ACHN (cell line): ENCODE measurements at regions not wholly inside any gene's neighbourhood (a gene's known extent, or its start where the extent isn't known, plus 50 kb on each side); places are given as distances from the start of the nearest gene placed in this dataset.

Experiments used
- DNase-seq: peaks from one replicate; pipeline ENCODE4 v3.0.0-alpha.2; 2015
- in situ Hi-C: cut with HindIII; loops from 2 replicates; pipeline ENCODE4 v1.10.0; 2017; ENCODE audit warnings: low sequenced_read_pairs, low pct_ligation_motif_present, low pct_unique_long_range_greater_than_20kb

- in situ Hi-C loops, result no loop called here
- DNase-seq, result no peak
These were observed 525.0 kb downstream of the SLC4A3 start for GRCh38 chr2:220152281-220152935.

GRCh38 chr2:220153118-220153517 is 525.7 kb downstream of the SLC4A3 start:
- no peak for DNase-seq
- in situ Hi-C loops, result no loop called here

GRCh38 chr2:220154304-220154703 is 526.9 kb downstream of the SLC4A3 start:
- no peak for DNase-seq
- in situ Hi-C loops, result no loop called here

DNA sequence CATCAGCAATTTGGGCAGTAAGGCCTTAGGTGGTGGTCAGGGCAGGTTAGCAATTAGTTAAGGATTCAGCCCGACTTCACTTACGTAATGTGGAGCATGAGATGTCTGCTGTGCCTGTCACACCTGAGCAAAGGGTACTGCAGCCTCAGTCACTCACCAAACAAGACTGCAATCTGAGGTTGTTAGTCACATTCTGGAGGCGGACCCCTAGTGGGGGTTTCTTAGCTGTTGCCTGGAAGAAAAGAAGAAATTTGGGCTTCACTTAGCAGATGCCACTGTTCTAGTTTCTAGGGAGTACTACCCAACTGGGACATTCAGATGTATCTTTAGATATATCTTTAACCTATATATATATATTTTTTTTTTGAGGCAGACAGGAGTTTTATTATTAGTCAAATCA is 529.9 kb downstream of the SLC4A3 start:
- no peak for DNase-seq
- in situ Hi-C loops, result no loop called here

GRCh38 chr2:220159738-220160137 is 532.3 kb downstream of the SLC4A3 start:
- DNase-seq, result no peak
- in situ Hi-C loops, result no loop called here

- DNase-seq, result no peak
- in situ Hi-C loops, result no loop called here
These were observed 534.9 kb downstream of the SLC4A3 start for GRCh38 chr2:220162320-220162719.

GRCh38 chr2:220163486-220163885 is 536.1 kb downstream of the SLC4A3 start:
- in situ Hi-C loops, result no loop called here
- DNase-seq, result no peak

GRCh38 chr2:220165401-220165800 is 538.0 kb downstream of the SLC4A3 start:
- no peak for DNase-seq
- in situ Hi-C loops, result no loop called here

- DNase-seq, result no peak
- in situ Hi-C loops, result no loop called here
These were observed 539.2 kb downstream of the SLC4A3 start for GRCh38 chr2:220166616-220167015.

DNA sequence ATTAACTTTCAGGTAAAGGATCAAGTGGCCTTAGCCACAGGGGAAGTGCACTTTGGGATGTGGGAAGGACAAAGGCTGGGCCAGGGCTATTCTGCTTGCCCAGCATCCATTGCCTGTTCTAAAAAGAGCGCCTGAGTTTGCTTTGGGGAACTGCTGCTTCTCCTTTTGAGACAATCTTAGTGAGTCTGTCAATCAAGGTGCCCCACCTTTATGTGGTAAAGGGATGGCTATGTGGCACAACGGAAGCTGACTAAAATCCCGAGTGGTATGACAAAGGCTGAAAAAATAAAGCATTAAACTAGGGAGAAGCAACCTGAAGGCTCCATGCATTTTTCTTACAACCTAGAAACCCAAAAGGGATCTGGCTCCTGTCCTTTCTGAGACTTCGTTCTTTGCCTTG is 540.5 kb downstream of the SLC4A3 start:
- DNase-seq, result no peak
- in situ Hi-C loops, result no loop called here

DNA sequence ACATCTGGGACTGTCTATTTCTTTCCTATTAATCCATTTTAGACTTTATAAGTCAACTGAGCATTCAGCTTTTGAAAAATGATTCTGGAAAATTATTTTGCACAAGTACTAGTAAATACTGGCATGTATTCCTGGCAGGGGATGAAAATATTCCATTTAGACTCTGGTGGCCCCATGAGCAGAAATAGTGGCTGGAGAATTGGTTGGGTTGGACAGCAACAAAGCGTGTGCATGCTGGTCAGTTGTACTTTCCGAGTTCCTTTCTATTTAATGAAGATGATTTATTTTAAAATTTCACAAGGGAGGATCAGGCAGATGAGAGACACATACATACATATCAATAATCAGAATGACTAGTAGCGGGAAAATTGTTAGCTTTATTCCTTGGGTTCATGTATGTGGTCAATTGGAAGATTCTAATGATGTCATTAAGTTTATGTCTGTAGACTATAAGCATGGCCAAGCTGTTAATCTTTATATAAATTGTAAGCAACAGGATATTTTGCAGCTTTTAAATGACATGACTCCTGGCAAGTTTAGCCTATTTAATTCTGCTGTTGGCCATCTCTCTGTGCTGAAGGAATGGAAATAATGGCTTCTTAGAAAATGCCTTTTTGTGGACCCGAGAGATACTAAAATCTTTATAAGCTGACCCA is 541.6 kb downstream of the SLC4A3 start:
- in situ Hi-C loops, result no loop called here
- DNase-seq, result no peak

DNA sequence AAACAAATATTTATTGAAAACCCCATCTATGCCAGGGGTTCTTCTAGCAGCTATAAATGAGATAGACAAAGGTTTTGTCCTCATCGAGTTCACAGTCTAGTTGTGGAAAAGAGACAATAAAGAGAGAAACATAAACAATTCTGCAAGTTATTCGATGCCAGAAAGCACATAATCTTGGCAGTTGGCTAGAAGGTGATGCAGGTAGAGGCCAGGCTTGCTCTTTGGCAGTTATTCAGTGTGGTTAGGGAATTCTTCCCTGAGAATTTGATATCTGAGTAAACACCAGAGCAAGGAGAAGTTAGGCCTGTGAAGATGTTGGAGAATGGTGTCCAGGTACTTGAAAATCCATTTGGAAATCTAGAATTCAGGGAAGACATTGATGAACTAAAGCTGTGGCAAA is 547.4 kb downstream of the SLC4A3 start:
- in situ Hi-C loops, result no loop called here
- no peak for DNase-seq

DNA sequence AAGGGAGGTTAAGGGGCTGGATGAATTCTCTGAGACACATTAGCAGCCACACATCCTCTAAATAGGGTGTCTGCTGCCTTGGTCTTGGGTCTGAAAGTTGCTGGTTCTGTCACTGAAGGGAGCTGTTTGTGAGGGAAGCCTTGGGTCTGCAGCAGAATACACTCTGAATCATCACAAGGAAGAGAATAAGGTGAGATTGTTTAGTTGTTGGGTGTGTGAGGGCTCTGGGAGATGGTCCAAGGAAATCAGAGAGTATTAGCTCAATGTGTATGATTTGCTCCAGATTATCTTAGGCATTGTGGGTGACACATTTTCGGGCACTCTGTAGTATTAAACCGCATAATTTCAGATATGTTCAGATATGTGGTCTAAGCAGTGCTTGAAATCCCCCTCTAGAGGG is 548.5 kb downstream of the SLC4A3 start:
- no peak for DNase-seq
- in situ Hi-C loops, result no loop called here

GRCh38 chr2:220178991-220179695 is 551.7 kb downstream of the SLC4A3 start:
- in situ Hi-C loops, result no loop called here

DNA sequence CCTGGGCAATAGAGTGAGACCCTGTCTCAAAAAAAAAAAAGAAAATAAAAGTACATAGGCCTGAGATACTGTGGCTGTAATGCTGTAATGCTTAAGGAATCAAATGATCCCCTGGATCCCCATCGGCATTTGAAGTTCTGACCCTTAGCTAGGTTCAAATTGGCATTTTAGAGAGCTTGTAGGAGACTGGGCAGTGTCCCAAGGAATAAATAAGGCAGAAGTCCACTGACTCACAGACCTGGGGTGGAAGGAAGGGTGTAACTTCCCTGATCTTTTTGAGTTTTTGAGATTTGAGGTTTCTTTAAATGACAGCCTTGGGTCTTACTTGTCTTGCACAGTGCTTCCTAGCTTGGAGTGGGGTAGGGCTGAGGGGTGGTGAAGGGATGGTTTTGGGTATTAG is 553.7 kb downstream of the SLC4A3 start:
- in situ Hi-C loops, result no loop called here
- no peak for DNase-seq

More at GRCh38 chr2:220178991-220179695, 551.7 kb downstream of the SLC4A3 start:
- no peak for DNase-seq

DNA sequence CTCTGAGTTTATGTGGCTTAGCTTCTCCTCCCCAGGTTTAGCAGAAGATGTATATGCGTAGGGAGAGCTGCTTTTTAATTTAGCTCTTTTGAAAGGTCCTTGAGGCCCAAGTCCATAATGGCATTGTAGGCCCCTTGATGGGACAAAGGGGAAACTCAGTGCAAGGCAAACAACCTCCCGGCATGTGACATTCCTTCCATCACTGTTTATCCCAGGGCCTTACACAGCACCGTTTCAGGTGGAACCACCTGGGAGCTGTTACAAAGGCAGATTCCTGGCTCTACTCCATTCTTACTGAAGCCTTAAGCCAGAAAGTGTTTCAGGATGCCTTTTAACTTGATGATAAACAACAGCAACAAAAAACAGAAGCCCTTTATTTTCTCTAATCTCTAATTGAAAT is 555.4 kb downstream of the SLC4A3 start:
- DNase-seq, result no peak
- in situ Hi-C loops, result no loop called here

- in situ Hi-C loops, result no loop called here
These were observed 558.4 kb downstream of the SLC4A3 start for GRCh38 chr2:220185766-220186305.

DNA sequence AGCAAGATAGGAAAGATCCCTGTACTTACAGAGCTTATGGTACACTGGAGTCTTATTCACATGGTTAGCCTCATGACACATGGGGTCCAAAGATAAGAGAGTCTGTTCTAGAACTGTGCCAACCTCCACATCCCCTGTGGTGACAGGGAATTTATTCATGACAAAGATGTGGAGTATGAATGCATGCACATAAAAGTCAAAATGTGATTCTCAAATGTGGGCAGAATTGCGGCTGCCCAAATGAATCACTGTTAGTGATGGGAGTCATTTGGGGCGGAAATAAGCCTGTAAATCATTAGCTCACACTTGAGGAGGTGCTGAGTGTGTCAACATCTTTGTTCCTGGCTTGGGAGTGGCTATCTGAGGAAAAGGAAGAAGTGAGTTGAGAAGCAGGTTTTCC is 560.6 kb downstream of the SLC4A3 start:
- in situ Hi-C loops, result no loop called here
- DNase-seq, result peak; percentile 93

More at GRCh38 chr2:220185766-220186305, 558.4 kb downstream of the SLC4A3 start:
- no peak for DNase-seq

- DNase-seq, result no peak
- in situ Hi-C loops, result no loop called here
These were observed 563.6 kb downstream of the SLC4A3 start for GRCh38 chr2:220191031-220191430.
